Loucy (cell line): ENCODE measurements at regions not wholly inside any gene's neighbourhood (a gene's known extent, or its start where the extent isn't known, plus 50 kb on each side); places are given as distances from the start of the nearest gene placed in this dataset.

Experiments used
- EZH2phosphoT487 ChIP-seq: fragments of 200-600 bp; IDR thresholded peaks from 2 replicates; pipeline ENCODE4 v1.6.1; 2018; ENCODE audit warnings: antibody characterized with exemption, mild to moderate bottlenecking, moderate library complexity, borderline replicate concordance
- TF ChIP-seq, protein P1 (sequence below): fragments of 200-600 bp; sonication (generic); conservative IDR thresholded peaks from 2 replicates; pipeline ENCODE4 v1.5.1; 2014; ENCODE audit warnings: mild to moderate bottlenecking, antibody characterized with exemption, low read length

DNA sequence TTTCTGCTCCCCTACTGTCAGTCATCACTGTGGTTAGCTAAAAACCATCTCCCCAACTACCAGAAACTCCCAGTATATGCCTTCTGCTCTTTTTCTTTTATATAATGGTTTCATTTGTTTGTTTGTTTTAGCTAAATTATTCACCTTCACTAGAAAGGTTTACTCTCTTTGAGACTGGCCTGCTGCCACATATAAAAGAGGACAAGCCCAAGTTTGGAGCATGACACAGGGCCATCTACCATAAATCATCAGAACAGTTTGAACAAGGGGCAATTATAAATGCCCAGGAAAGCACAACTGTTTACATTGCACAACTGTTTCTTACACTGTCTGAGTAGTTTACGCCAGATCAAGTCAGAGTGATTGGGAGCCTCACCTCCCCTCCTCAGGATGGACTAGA, 471.0 kb upstream of the PIK3C3 start:
- TF ChIP-seq, protein P1, sequence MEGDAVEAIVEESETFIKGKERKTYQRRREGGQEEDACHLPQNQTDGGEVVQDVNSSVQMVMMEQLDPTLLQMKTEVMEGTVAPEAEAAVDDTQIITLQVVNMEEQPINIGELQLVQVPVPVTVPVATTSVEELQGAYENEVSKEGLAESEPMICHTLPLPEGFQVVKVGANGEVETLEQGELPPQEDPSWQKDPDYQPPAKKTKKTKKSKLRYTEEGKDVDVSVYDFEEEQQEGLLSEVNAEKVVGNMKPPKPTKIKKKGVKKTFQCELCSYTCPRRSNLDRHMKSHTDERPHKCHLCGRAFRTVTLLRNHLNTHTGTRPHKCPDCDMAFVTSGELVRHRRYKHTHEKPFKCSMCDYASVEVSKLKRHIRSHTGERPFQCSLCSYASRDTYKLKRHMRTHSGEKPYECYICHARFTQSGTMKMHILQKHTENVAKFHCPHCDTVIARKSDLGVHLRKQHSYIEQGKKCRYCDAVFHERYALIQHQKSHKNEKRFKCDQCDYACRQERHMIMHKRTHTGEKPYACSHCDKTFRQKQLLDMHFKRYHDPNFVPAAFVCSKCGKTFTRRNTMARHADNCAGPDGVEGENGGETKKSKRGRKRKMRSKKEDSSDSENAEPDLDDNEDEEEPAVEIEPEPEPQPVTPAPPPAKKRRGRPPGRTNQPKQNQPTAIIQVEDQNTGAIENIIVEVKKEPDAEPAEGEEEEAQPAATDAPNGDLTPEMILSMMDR: no peak
- TF ChIP-seq EZH2phosphoT487: no peak
